ENCODE measurements at regions not wholly inside any gene's neighbourhood (a gene's known extent, or its start where the extent isn't known, plus 50 kb on each side); places are given as distances from the start of the nearest gene placed in this dataset.

DNA sequence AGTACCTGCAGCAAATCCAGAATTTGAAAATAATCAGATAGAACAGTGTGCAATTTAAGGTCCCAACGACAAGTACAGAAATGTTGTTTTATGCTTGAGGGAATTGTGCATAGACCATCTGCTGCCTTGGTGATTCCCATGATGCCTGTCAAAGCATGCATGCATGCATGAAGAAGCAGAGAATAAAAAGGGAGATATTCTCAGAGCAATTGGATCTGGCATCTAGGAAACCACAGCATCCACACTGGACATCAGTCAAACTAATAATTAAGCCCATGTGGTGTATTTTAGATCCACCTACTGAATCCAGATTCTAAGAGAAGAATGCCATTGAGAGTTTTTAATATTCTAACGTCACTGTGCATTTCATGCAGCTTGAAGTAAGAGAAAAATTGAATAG is 361.2 kb downstream of the FSIP2 start:
- no peak for DNase-seq (ENCODE audit: low read depth)
- no peak for TF ChIP-seq CTCF (IDR thresholded peaks at IDR 0.05; ENCODE audit: insufficient read depth, low read depth, low read length, missing control alignments)

DNA sequence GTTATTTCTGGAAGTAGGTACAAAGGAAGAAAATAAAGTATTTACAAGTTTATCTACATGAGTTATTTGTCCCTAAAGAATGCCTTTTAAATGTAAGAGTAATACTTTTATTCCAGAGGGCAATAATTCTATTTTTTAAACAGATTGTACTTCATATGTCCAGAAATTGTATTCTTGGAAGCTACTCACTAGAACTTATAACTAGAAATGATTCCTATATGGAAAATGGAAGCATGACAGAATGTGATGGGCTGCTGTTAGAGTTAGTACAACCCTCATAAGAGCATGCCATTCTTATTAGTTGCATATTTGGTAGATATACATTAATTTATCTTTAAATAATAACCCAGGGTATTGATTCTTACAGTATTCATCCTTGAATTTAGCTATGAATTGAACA is 362.0 kb downstream of the FSIP2 start:
- TF ChIP-seq CTCF (IDR thresholded peaks at IDR 0.05; ENCODE audit: insufficient read depth, low read depth, low read length, missing control alignments): no peak
- no peak overlapping the region for H3K4me3 ChIP-seq (ENCODE audit: low read length)
- DNase-seq (ENCODE audit: low read depth): no peak

More for the DNA sequence above, 361.2 kb downstream of the FSIP2 start:
- H3K4me3 ChIP-seq (ENCODE audit: low read length): no peak overlapping the region

- DNase-seq (ENCODE audit: low read depth): no peak
- H3K4me3 ChIP-seq (ENCODE audit: low read length): no peak overlapping the region
- no peak for TF ChIP-seq CTCF (IDR thresholded peaks at IDR 0.05; ENCODE audit: insufficient read depth, low read depth, low read length, missing control alignments)
These were observed 363.0 kb downstream of the FSIP2 start for GRCh38 chr2:186101616-186102015.

DNA sequence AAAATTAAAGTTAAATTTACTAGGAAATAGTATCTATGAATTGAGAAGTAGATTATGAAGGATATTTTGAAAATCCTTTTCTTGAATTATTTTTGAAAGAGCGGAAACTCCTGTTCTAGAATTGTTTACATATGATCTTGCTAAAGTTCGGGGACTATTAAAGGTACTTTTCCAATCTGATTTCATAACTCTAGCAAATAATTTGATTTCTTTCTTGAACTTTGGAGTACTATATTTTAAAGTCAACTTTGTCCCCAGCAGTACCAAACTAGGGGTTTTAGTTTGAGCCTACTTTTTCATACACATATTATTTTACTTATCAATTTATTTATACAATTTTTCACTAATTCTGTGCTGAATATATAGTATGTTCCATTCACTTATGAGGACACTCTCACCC is 364.7 kb downstream of the FSIP2 start:
- no peak for DNase-seq (ENCODE audit: low read depth)
- no peak overlapping the region for H3K4me3 ChIP-seq (ENCODE audit: low read length)
- no peak for TF ChIP-seq CTCF (IDR thresholded peaks at IDR 0.05; ENCODE audit: insufficient read depth, low read depth, low read length, missing control alignments)

DNA sequence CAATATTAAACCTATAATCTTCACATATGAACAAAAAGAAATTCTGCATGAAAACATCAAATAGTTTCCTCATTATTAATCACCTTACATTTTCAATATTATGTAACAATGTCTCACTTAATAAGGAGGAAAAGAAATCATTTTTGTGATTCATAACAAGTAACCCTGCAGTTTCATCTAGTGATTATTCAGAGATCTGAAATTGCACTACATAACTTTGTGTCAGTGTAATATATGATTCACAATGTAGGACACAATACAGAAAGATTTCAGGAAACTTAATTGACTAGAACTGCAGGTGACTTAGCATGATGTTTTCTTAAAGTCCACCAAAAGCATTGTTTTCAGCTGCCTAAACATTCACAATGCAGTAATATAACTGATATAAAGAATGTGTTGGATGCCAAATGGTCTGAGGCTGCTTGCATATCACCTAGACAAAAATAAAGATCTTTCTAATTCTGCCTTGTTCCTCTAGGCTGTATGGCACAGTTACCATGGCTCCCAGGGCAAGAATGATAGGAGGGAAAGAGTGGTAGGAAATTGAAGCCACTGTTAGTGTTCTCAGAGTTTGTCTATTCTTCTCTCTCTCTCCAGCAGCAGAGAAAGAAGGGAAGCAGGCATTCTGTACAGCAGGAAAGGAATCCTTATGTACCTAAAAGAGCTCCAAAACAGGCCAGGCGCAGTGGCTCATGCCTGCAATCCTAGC is 366.6 kb downstream of the FSIP2 start:
- no peak for TF ChIP-seq CTCF (IDR thresholded peaks at IDR 0.05; ENCODE audit: insufficient read depth, low read depth, low read length, missing control alignments)
- peak; percentile 84 for DNase-seq (ENCODE audit: low read depth)
- H3K4me3 ChIP-seq (ENCODE audit: low read length): no peak overlapping the region

DNA sequence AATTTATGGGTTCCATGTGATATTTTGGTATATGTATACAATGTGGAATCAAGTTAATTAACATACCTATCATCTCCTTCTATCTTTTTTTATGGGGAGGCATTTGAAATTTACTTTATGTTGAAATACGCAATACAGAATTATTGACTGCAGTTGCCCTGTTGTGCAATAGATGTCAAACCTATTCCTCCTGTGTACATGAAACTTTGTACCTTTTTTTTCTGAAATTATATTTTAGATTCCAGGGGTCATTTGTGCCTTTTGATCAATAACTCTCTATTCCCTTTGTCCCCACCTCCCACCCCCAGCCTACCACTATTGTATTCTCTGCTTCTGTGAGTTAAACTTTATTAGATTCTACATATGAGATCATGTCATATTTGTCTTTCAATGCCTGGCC is 369.9 kb downstream of the FSIP2 start:
- no peak overlapping the region for H3K4me3 ChIP-seq (ENCODE audit: low read length)
- no peak for DNase-seq (ENCODE audit: low read depth)
- TF ChIP-seq CTCF (IDR thresholded peaks at IDR 0.05; ENCODE audit: insufficient read depth, low read depth, low read length, missing control alignments): no peak

DNA sequence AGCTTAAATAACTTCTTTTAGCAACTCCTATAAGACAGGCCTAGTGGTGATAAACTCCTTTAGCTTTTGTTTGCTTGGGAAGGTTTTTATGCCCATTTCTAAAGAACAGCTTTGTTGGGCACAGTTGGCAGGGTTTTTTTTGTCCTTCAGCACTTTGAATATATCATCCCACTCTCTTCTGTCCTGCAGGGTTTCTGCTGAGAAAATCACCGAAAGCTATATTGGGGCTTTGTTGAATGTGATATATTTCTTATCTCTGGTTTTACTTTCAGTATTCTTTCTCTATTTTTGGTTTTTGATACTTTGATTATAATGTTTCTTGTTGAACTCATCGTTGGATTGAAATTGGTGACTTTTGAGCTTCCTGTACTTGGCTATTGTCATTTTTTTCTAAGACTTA is 372.8 kb upstream of the ZC3H15 start:
- H3K4me3 ChIP-seq (ENCODE audit: low read length): no peak overlapping the region
- DNase-seq (ENCODE audit: low read depth): no peak
- no peak for TF ChIP-seq CTCF (IDR thresholded peaks at IDR 0.05; ENCODE audit: insufficient read depth, low read depth, low read length, missing control alignments)
